Pons (tissue), 1 donor: ENCODE measurements at regions not wholly inside any gene's neighbourhood (a gene's known extent, or its start where the extent isn't known, plus 50 kb on each side); places are given as distances from the start of the nearest gene placed in this dataset.

Source experiments
- DNase-seq: peaks from one replicate; pipeline ENCODE4 v3.0.0-alpha.2; 2016; ENCODE audit warnings: low spot score

- DNase-seq, result no peak
These were observed 620.5 kb upstream of the PKN2 start for GRCh38 chr1:88063605-88064004.

GRCh38 chr1:88068407-88068960 is 615.6 kb upstream of the PKN2 start:
- DNase-seq, result no peak

GRCh38 chr1:88070956-88071355 is 613.1 kb upstream of the PKN2 start:
- DNase-seq, result no peak

GRCh38 chr1:88074661-88075060 is 609.4 kb upstream of the PKN2 start:
- no peak for DNase-seq

- no peak for DNase-seq
These were observed 608.3 kb upstream of the PKN2 start for GRCh38 chr1:88075813-88076212.

- DNase-seq, result no peak
These were observed 605.0 kb upstream of the PKN2 start for GRCh38 chr1:88079036-88079435.

GRCh38 chr1:88080875-88081274 is 603.2 kb upstream of the PKN2 start:
- no peak for DNase-seq

- no peak for DNase-seq
These were observed 595.6 kb upstream of the PKN2 start for GRCh38 chr1:88088481-88088880.

- DNase-seq, result no peak
These were observed 594.1 kb upstream of the PKN2 start for GRCh38 chr1:88089961-88090360.

GRCh38 chr1:88098881-88099280 is 585.2 kb upstream of the PKN2 start:
- no peak for DNase-seq

- no peak for DNase-seq
These were observed 583.0 kb upstream of the PKN2 start for GRCh38 chr1:88101041-88101440.

GRCh38 chr1:88104236-88104635 is 579.8 kb upstream of the PKN2 start:
- no peak for DNase-seq

- DNase-seq, result no peak
These were observed 579.2 kb upstream of the PKN2 start for GRCh38 chr1:88104886-88105285.

- no peak for DNase-seq
These were observed 572.3 kb upstream of the PKN2 start for GRCh38 chr1:88111816-88112215.

GRCh38 chr1:88117597-88117996 is 566.5 kb upstream of the PKN2 start:
- DNase-seq, result no peak

GRCh38 chr1:88118176-88118845 is 565.8 kb upstream of the PKN2 start:
- DNase-seq, result no peak

- no peak for DNase-seq
These were observed 559.5 kb upstream of the PKN2 start for GRCh38 chr1:88124614-88125013.

GRCh38 chr1:88126467-88126866 is 557.6 kb upstream of the PKN2 start:
- DNase-seq, result no peak

- no peak for DNase-seq
These were observed 550.1 kb upstream of the PKN2 start for GRCh38 chr1:88133991-88134390.

- DNase-seq, result no peak
These were observed 548.8 kb upstream of the PKN2 start for GRCh38 chr1:88134983-88135921.

- DNase-seq, result no peak
These were observed 544.4 kb upstream of the PKN2 start for GRCh38 chr1:88139633-88140032.

GRCh38 chr1:88140325-88140724 is 543.7 kb upstream of the PKN2 start:
- DNase-seq, result no peak

GRCh38 chr1:88141499-88142074 is 542.5 kb upstream of the PKN2 start:
- DNase-seq, result no peak
